Endodermal cell (in vitro differentiated cells): ENCODE measurements at regions not wholly inside any gene's neighbourhood (a gene's known extent, or its start where the extent isn't known, plus 50 kb on each side); places are given as distances from the start of the nearest gene placed in this dataset.
"Not testable (repeated sequence)": the region's sequence is repeated elsewhere in the genome, so short reads cannot be mapped to it uniquely, and the experiment has no call there.

Source experiments
- DNase-seq: peaks from one replicate; pipeline ENCODE4 v3.0.0-alpha.2; 2017
- H3K27ac ChIP-seq: 2 replicates; pipeline ENCODE4 v1.5.1; 2013; ENCODE audit warnings: mild to moderate bottlenecking, low read depth, low read length, moderate library complexity
- H3K27me3 ChIP-seq: 2 replicates; pipeline ENCODE4 v1.6.1; 2013; ENCODE audit warnings: mild to moderate bottlenecking, low read length, moderate library complexity; ENCODE audit not compliant: insufficient read depth, control insufficient read depth, poor library complexity, severe bottlenecking
- H3K36me3 ChIP-seq: 2 replicates; pipeline ENCODE4 v1.7.0; 2013; ENCODE audit warnings: mild to moderate bottlenecking, low read length, moderate library complexity; ENCODE audit not compliant: control insufficient read depth, insufficient read depth
- H3K4me1 ChIP-seq: one replicate; pipeline ENCODE4 v1.7.0; 2013; ENCODE audit warnings: low read length; ENCODE audit not compliant: control insufficient read depth, insufficient read depth
- H3K4me3 ChIP-seq: 2 replicates; pipeline ENCODE4 v1.5.1; 2013; ENCODE audit warnings: mild to moderate bottlenecking, low read length, moderate library complexity
- H3K9ac ChIP-seq: 2 replicates; pipeline ENCODE4 v1.6.1; 2013; ENCODE audit warnings: mild to moderate bottlenecking, low read length, moderate library complexity; ENCODE audit not compliant: poor library complexity, severe bottlenecking; ENCODE audit errors: extremely low read depth
- H3K9me3 ChIP-seq: 2 replicates; pipeline ENCODE4 v1.6.1; 2013; ENCODE audit warnings: mild to moderate bottlenecking, low read length, moderate library complexity; ENCODE audit not compliant: control insufficient read depth
- H3K27ac Mint-ChIP-seq: 2 replicates; pipeline ENCODE4 v1.8.0; 2020; ENCODE audit warnings: mixed read lengths
- H3K27me3 Mint-ChIP-seq: 2 replicates; pipeline ENCODE4 v1.8.0; 2021; ENCODE audit warnings: mild to moderate bottlenecking, mixed read lengths; ENCODE audit not compliant: insufficient read depth
- H3K36me3 Mint-ChIP-seq: 2 replicates; pipeline ENCODE4 v1.8.0; 2020; ENCODE audit warnings: low read depth, mixed read lengths
- H3K4me1 Mint-ChIP-seq: 2 replicates; pipeline ENCODE4 v1.8.0; 2020; ENCODE audit warnings: mixed read lengths
- H3K4me3 Mint-ChIP-seq: 2 replicates; pipeline ENCODE4 v1.8.0; 2020; ENCODE audit warnings: mild to moderate bottlenecking, moderate library complexity, mixed read lengths
- H3K9me3 Mint-ChIP-seq: 2 replicates; pipeline ENCODE4 v1.8.0; 2020; ENCODE audit warnings: mild to moderate bottlenecking, mixed read lengths
- CTCF ChIP-seq: fragments of 200-600 bp; sonication (generic); conservative IDR thresholded peaks from 2 replicates; pipeline ENCODE4 v1.5.0; 2021; ENCODE audit warnings: antibody characterized with exemption, mild to moderate bottlenecking
- WGBS, 2 experiments: methylation state at CpG; one replicate each; pipeline versions ENCODE4 v1.1.5 to v1.1.7; 2013; ENCODE audit warnings: missing lambda C conversion rate in 2 of 2, mixed read lengths in 1 of 2; ENCODE audit not compliant: insufficient coverage in 1 of 2, insufficient read length in 1 of 2; 5-methylcytosine and 5-hydroxymethylcytosine counted together

GRCh38 chr14:27831978-27832377 is 934.6 kb upstream of the FOXG1 start:
- not testable (repeated sequence) for H3K4me1 Mint-ChIP-seq, H3K9me3 Mint-ChIP-seq, H3K27ac ChIP-seq, H3K4me1 ChIP-seq, H3K4me3 Mint-ChIP-seq, DNase-seq, H3K36me3 ChIP-seq, H3K27ac Mint-ChIP-seq, H3K4me3 ChIP-seq, H3K27me3 Mint-ChIP-seq, H3K36me3 Mint-ChIP-seq, H3K27me3 ChIP-seq, H3K9me3 ChIP-seq, H3K9ac ChIP-seq
- 86 to 98% methylated on average over 1 to 3 of the region's 3 CpGs for WGBS, 2 experiments

GRCh38 chr14:27833001-27833400 is 933.6 kb upstream of the FOXG1 start:
- not testable (repeated sequence) for H3K9me3 ChIP-seq

GRCh38 chr14:27836386-27836785 is 930.2 kb upstream of the FOXG1 start:
- Mint-ChIP-seq H3K4me3 (no peak overlapping the region), H3K27me3 (no peaks in the 10 kb centered on the region), H3K36me3 (no peaks in the 10 kb centered on the region), H3K9me3 (peaks cover 4% of the 10 kb centered on the region), H3K27ac (no peak overlapping the region), H3K4me1 (peaks cover 3% of the 10 kb centered on the region)
- Histone ChIP-seq H3K9me3 (no peaks in the 10 kb centered on the region), H3K9ac (no peak overlapping the region), H3K36me3 (no peaks in the 10 kb centered on the region), H3K4me1 (no peaks in the 10 kb centered on the region), H3K4me3 (no peak overlapping the region), H3K27ac (no peak overlapping the region), H3K27me3 (no peaks in the 10 kb centered on the region)
- TF ChIP-seq CTCF = no peak
- no peak for DNase-seq

More at GRCh38 chr14:27833001-27833400, 933.6 kb upstream of the FOXG1 start:
- H3K9ac ChIP-seq, H3K27ac Mint-ChIP-seq, H3K4me3 Mint-ChIP-seq, H3K4me1 Mint-ChIP-seq, H3K27me3 Mint-ChIP-seq, H3K36me3 ChIP-seq, H3K9me3 Mint-ChIP-seq, H3K27ac ChIP-seq, H3K36me3 Mint-ChIP-seq, H3K4me1 ChIP-seq, H3K27me3 ChIP-seq, DNase-seq, H3K4me3 ChIP-seq: not testable (repeated sequence)
- 97 to 100% methylated on average over 1 to 3 of the region's 5 CpGs for WGBS, 2 experiments

GRCh38 chr14:27845241-27845850 is 921.2 kb upstream of the FOXG1 start:
- no peaks in the 10 kb centered on the region for H3K9me3 ChIP-seq
- Mint-ChIP-seq H3K9me3 (peaks cover 12% of the 10 kb centered on the region), H3K27me3 (peaks cover 3% of the 10 kb centered on the region), H3K36me3 (peaks cover 7% of the 10 kb centered on the region), H3K4me3 (peak overlapping the region; percentile 25), H3K27ac (no peak overlapping the region), H3K4me1 (peaks cover 14% of the 10 kb centered on the region)
- no peak overlapping the region for H3K4me3 ChIP-seq
- H3K36me3 ChIP-seq = no peaks in the 10 kb centered on the region
- H3K4me1 ChIP-seq = peaks cover 5% of the 10 kb centered on the region
- H3K27me3 ChIP-seq = no peaks in the 10 kb centered on the region
- peak; percentile 49 for DNase-seq
- no peak for TF ChIP-seq CTCF
- whole genome bisulfite sequencing, 2 experiments = 94 to 97% methylated on average over 20 to 54 of the region's 54 CpGs
- H3K27ac ChIP-seq = no peak overlapping the region
- H3K9ac ChIP-seq = no peak overlapping the region
